Right ventricle myocardium superior (tissue), 1 donor: ENCODE measurements at regions not wholly inside any gene's neighbourhood (a gene's known extent, or its start where the extent isn't known, plus 50 kb on each side); places are given as distances from the start of the nearest gene placed in this dataset.

Experiments
- ATAC-seq: fragments of 200-7000 bp; cut with Tn5 transposase; one replicate; pipeline ENCODE4 v1.9.1; 2020; ENCODE audit warnings: mild to moderate bottlenecking; ENCODE audit not compliant: poor library complexity
- DNase-seq: peaks from one replicate; pipeline ENCODE4 v3.0.0-alpha.2; 2020
- intact Hi-C: fragments of 100-400 bp; cut with DNase I; formaldehyde crosslinking; loops from one replicate; pipeline ENCODE4 v1.11.2; 2022
- donor health status: DM: no; HTN: yes; CAD: no; lungs with severe emphysema.

DNA sequence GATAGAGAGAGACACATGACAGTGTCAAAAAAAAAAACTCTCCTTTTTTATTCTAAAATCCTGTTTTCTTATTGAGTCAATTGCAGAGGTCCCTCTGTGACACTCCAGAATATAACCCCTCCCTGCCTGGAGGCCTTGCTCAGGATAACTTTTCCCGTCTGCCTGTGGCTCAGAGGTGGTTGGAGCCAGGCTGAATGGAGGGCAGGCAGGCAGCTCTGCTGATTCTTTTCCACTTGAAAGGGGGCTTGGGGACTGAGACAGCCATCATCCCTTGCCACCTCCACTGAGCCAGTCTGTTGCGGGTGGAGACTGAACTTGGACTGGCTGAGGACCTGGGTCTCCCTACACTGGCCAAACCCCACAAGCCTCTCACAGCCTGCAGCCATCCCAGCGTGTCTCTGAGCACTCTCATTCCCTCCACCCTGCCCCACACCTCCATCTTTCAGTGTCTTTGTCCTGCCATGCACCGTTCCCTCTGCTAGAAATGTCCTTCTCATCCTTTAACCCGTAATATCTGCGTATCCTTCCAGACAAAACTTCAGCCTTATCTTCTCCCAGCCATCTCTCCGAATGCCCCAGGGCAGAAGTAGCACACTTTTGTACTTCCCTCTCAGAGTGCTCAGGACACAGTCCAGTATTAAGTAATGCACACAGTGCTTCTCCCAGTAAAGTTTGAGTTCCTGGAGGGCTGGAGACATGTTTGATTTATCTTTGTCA is 139.9 kb downstream of the CHIC2 start:
- DNase-seq (no peak), ATAC-seq (no peak)
- intact Hi-C loops = no loop called here

DNA sequence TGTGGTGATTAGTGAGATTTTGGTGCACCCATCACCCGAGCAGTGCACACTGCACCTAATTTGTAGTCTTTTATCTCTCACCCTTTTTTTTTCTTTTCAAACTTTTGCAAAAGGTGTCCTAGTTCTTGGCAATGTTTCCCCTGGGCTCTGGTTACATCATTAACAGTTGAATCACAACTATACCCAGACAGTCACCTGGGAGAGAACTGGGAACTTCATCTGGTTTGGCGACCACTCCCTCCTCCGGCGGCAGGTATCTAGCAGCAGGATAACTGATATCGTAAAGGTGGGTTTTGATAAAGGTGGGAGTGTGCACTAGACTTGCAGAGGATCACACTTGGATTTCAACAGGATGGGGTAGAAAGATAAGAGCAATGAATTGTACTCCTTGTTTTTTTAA is 140.5 kb downstream of the CHIC2 start:
- intact Hi-C loops = no loop called here
- DNase-seq (no peak), ATAC-seq (no peak)

DNA sequence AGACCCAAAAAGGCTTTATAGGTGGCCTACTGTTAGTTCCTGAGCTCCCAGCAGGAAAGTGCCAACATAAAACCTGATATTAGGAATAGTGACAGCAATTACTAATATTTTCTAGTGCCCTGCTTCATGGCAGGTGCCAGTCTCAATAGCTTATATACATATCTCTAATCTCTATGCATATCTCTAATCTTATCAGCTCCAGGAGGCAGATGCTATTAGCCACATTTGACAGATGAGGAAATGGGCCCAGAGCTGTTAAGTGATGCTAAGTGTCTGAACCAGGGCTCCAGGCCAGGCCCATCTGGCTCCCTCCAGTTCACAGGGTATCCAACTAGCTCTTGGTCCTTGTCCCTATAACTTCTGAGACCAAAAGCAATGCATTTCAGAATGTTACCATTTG is 142.5 kb downstream of the CHIC2 start:
- intact Hi-C loops = no loop called here
- no peak for ATAC-seq
- DNase-seq = no peak

DNA sequence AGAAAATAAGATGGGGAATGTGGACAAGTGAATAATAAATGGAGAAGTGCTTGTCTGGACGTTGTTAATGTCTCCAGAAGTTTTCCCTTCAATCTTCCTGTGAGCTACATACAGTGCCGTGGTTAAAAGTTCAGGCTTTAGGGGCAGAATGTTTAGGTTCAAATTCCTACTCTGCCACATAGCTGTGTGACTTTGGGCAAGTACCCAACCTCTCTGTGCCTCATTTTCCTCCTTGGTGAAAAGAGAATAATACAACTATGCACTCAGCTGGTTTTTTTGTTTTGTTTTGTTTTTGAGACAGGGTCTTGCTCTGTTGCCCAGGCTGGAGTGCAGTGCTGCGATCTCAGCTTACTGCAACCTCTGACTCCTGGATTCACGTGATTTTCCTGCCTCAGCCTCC is 143.5 kb downstream of the CHIC2 start:
- DNase-seq (no peak), ATAC-seq (no peak)
- intact Hi-C loops = no loop called here

DNA sequence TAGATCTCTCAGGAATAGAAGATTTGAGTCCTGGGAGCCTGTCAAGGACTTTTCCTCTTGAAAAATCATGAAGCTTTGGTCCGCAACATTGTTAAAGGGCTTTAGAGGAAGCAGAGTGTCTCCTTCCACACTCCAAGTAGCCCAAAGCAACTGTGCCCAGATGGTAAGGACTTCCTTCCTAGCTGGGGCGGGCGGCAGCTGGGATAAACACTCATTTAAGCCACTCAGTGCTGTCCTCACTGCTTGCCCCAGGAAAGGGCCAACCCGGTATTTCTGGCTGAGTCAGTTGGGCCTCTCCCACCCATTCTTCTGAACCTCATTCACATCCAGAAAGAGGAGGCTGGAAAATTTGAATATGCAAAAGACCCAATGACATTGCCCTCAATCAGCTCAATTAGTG is 144.3 kb downstream of the CHIC2 start:
- intact Hi-C loops = no loop called here
- no peak for DNase-seq
- ATAC-seq = no peak

DNA sequence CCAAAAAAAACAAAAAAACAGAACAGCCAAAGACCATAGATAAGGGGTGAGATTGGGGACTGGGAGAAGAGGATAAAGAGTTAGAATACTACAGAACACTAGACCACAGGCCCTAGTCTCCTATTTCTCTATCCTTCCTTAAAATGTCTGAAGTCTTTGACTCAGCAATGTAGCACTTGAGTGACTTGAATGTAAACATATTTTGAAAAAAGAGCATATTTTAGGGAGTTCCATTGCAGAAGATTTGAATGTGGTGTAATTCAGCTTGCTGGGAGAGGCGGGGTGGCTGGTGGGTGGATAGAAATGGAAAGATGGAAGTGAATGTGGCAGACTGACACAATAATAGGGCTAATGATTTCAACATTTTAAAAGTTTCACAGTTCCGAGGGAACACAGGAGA is 144.9 kb downstream of the CHIC2 start:
- intact Hi-C loops = no loop called here
- ATAC-seq (no peak), DNase-seq (no peak)

DNA sequence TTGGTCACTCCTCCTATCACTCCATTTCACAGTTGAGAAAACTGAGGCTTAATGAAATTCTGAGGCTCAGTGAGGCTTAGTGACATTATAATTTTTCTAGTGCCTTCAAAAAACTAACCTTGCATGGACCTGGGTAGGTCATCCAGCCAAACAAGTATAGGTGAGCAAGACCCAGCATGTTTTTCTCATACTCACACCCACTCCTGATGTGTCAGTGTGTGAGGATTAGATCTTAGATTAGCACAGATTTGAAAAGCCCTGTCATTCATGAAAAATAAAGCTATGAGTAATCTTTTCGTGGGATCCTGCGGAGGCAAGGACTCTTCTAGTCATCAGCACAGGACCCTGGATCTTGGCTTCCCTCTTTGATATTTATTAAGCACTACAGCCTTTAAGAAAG is 146.7 kb downstream of the CHIC2 start:
- ATAC-seq (no peak), DNase-seq (no peak)
- intact Hi-C loops = no loop called here

DNA sequence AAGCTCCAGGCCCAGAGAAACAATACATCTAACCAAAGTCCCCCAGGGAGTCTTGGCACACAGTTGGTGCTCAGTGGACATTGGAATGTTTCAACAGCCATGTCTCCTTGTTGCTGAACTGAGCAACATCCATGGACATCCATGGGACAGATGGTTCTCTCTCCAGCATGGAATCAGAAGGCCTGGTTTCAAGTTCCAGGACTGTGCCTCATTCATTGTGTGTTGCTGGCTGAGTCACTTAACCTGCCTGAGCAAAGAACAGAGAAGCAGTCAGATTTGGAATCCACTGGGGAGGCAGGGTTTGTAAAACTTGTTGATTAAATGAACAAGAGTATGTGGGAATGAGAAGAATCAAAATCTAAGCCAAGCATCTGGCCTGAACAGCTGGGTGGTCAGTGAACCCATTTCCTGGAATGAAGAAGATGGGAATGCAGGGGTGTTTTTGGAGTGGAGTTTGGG is 147.9 kb downstream of the CHIC2 start:
- DNase-seq (no peak), ATAC-seq (no peak)
- intact Hi-C loops = no loop called here

DNA sequence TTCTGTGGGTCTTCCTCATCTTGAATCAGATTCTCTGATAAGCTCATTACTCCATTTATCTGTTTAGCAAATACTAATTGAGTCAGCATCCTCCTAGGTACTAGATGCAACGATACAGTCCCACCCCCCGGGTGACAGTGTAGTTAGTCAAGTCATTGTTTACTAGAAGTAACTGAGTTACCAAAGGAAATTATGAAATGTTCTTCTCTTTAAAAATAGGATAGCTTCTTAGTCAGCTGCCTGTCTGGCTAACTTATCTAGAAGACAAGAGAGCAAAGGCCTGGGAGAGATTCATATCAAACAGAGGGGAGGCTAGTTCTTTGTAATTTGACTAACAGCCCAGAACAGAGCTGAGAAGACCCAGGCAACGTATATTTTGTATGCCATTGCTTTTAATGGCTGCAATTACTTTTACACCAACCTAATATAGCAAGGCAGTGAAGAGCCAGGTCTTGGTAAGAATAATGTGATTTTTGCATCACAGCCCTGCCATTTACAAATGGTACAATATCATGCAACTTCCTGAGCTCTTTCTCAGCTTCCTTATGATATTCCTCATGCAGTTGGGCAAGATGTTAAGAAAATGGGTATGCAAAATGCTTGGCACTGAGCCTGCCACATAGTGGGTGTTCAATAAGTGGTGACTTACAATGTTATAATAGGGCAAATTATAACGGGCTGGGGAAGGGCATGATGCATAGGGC is 149.9 kb downstream of the CHIC2 start:
- ATAC-seq (no peak), DNase-seq (no peak)
- intact Hi-C loops = no loop called here

DNA sequence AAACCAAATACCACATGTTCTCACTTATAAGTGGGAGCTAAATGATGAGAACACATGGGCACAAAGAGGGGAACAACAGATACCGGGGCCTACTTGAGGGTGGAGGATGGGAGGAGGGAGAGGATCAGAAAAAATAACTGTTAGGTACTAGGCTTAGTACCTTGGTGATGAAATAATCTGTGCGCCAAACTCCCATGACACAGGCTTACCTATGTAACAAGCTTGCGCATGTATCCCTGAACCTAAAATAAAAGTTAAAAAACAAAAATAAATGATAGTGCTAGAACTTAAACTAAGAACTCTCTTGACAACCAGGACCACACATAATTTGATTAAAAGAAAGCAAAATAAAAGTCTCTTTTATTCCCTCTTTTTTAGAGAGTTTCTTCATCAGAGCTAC is 150.6 kb downstream of the CHIC2 start:
- no peak for DNase-seq
- no peak for ATAC-seq
- intact Hi-C loops = no loop called here

DNA sequence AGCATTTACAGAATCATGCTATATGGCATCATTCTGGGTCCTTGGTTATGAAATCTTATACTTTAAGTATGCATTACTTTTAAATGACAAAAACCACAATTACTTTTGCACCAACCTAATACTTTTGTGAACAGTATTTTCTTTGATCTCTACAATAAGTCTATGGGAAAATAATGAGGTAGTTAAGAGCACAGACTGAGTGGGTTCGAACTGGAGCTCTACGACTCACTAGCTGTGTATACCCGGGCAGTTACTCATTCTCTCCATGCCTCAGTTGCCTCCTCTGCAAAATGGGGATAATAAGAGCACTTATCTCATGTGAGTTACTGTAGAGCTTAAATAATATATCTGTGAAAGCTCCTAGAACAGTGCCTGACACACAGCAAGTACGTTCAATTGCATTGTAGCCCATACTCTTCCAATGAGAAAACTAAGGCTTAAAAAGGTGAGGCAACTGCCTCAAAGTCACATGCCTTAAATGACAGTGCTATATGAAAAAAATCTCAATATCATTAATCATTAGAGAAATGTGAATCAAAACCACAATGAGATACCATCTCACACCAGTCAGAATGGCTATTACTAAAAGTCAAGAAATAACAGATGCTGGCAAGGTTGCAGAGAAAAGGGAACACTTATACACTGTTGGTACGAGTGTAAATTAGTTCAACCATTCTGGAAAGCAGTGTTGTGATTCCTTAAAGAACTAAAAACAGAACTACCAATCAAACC is 151.5 kb downstream of the CHIC2 start:
- intact Hi-C loops = no loop called here
- ATAC-seq (no peak), DNase-seq (no peak)

DNA sequence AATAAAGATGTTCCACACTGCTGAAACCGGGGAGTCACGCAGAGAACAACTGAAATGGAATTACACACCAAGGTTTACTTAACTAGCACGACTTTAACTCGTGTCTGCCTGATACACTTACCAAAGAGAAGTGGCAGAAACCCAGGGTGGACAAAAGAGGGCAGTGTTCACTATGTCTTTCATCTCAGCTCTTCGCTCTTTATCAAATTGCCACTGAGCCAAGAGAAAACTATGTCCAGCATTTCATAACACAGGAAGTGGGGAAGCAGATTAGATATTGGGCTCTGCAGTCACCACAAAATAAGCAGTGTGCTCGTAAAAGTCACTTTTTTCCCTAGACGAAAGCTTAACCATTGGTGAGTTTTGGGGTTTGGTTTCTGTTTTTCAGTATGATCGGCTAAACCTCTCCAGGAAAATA is 155.7 kb downstream of the CHIC2 start:
- DNase-seq = no peak
- intact Hi-C loops = loop anchor here (5.0 to 10.0 kb wide), 2 partner anchors 324 to 714 kb away; no protein-coding TSS in a partner anchor
- peak; percentile 94 for ATAC-seq

DNA sequence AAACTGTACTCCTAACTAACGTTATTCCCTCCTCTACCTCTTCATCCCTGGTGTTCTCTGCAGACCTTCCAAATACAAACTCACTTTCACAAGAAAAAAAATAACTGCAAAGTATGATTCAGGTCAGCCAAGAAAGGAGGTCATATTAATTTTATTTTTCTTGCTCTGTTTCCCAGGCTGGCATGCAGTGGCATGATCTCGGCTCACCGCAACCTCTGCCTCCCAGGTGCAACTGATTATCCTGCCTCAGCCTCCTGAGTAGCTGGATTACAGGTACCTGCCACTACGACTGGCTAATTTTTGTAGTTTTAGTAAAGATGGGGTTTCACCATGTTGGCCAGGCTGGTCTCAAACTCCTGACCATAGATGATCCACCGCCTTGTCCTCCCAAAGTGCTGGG is 156.6 kb downstream of the CHIC2 start:
- intact Hi-C loops = loop anchor here (5.0 to 10.0 kb wide), 2 partner anchors 325 to 713 kb away; no protein-coding TSS in a partner anchor
- DNase-seq (no peak), ATAC-seq (no peak)

DNA sequence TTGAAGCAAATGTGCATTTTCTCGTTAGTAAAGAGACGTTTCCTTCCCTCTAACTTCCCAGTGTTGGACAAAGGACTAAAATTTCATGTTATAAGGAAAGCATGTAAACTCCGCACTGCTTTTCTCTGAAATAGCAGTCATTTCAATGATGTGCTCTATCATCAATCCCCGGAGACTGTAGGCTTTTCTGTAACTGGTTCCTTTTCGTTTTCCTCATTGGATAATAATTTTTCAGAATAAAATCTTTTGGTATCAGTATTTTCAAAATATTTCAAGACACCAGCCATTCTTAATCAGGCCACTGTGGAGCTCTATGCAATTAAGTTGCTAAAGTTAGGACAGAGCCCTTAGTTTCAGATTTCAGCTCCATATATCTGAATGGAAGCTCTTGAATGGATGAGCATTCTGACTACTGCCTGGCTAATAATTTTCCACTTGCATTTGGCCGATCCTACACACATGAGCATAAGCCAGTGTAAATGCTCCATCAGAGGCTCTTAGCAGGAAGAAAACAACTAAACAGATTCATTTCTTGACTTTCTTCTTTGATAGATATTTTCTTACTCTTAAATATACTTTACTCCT is 157.7 kb downstream of the CHIC2 start:
- ATAC-seq (no peak), DNase-seq (no peak)
- intact Hi-C loops = loop anchor here (5.0 to 10.0 kb wide), 2 partner anchors 326 to 712 kb away; no protein-coding TSS in a partner anchor

DNA sequence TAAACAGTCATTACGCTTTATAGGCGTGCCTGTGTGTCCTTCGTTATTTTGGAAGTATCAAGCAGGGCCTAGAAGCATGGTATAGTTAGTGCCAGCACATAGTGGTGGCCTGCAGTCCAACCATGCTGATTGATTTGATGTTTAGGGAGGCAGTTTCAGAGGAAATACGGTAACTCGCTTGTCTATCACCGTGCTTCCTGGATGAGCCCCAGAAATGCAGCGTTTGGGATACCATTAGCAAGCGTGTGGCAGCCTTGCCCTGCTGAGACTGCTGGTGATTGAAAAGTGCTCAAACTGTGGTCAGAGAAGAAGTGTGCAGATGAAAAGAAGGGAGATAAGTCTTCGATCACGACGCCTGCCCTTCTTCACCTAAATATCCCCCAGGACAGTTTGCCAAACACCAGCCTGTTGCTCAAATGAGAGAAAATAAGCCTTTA is 158.4 kb downstream of the CHIC2 start:
- ATAC-seq (peak; percentile 76), DNase-seq (peak; percentile 62)
- intact Hi-C loops = loop anchor here (5.0 to 10.0 kb wide), 2 partner anchors 326 to 711 kb away; no protein-coding TSS in a partner anchor

DNA sequence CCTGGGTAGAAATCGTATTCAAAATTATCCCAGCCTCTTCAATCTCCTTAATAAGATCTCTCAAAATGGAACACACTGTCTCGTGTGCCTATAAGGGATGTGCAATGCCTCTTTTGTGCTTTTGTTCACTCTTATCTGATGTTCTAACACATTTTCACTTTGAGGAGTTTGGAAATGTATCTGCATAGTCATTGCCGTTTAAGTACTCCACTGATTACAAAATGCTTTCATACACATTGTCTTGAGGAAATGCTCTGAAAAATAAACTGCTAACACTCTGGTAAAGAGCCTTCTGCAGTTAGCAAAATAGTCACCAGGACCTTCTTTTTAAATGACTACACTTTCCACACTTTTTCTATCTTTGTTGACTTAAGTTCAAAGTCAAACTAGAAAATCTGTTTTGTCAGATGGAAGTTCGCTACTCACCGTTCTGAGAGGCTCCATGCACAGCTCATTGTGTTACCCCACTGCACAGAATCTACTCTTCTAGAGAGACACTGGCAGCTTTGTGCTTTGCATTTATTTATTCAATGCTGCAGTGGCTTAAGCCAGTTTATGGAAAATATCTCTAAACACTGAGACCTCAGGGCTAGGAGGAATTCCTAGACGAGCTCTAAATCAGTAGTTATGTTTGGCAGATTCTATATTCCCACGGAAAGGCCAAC is 159.0 kb downstream of the CHIC2 start:
- intact Hi-C loops = loop anchor here (5.0 to 10.0 kb wide), 2 partner anchors 327 to 711 kb away; no protein-coding TSS in a partner anchor
- DNase-seq (no peak), ATAC-seq (no peak)

DNA sequence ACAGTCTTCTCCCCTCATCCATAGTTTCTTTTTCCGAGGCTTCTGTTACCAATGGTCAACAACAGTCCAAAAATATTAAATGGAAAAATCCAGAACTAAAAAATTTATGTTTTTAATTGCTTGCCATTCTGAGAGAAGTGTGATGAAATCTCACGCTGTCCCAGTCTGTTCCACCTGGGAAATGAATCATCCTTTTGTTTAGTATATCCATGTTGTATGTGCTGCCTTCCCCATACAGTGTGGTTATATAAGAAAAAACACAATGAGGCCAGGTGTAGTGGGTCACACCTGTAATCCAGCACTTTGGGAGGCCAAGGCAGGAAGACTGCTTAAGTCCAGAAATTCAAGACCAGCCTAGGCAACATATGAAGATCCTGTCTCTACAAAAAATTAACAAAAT is 161.6 kb downstream of the CHIC2 start:
- ATAC-seq (no peak), DNase-seq (no peak)
- intact Hi-C loops = loop anchor here (10.0 kb wide), 1 partner anchor 708 kb away; no protein-coding TSS in a partner anchor

DNA sequence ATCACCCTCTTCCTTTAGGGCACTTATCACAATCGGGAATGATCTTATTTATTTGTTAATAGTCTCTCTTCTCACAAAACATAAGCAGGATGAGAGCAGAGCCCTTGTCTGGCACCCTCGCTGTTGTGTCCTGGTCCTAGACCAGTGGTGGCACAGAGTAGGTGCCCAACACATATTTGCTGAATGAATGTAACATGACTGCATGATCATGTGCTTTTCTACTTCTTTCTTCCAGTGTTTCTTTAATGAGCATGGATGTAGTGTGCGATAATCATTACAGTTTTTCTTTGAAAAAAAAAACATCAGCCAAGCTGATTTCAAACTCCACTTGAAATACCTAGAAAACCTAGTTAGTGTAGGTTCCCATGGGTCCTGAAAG is 164.1 kb downstream of the CHIC2 start:
- intact Hi-C loops = loop anchor here (10.0 kb wide), 1 partner anchor 705 kb away; no protein-coding TSS in a partner anchor
- no peak for DNase-seq
- peak; percentile 23 for ATAC-seq
